AG10803 (cell line): ENCODE measurements at regions not wholly inside any gene's neighbourhood (a gene's known extent, or its start where the extent isn't known, plus 50 kb on each side); places are given as distances from the start of the nearest gene placed in this dataset.

Experiments used
- DNase-seq: peaks from one replicate; pipeline ENCODE4 v3.0.0; 2010; ENCODE audit warnings: low read depth
- H3K4me3 ChIP-seq: 2 replicates; pipeline ENCODE4 v1.5.1; 2011; ENCODE audit warnings: mild to moderate bottlenecking, low read length, control low read depth
- CTCF ChIP-seq: conservative IDR thresholded peaks from 2 replicates; pipeline ENCODE4 v1.5.1; 2011; ENCODE audit warnings: mild to moderate bottlenecking, low read length, control low read depth, inconsistent platforms

- no peak for DNase-seq
- no peak overlapping the region for H3K4me3 ChIP-seq
- no peak for TF ChIP-seq CTCF
Observed at GRCh38 chr12:102781117-102781516, 135.9 kb downstream of the PAH start.

- H3K4me3 ChIP-seq, result no peak overlapping the region
- TF ChIP-seq CTCF, result no peak
- no peak for DNase-seq
Observed at GRCh38 chr12:102776041-102776440, 141.0 kb downstream of the PAH start.

GRCh38 chr12:102769323-102769916, 147.6 kb downstream of the PAH start:
- peak; percentile 93 for TF ChIP-seq CTCF
- peak; percentile 72 for DNase-seq
- H3K4me3 ChIP-seq, result no peak overlapping the region

- no peak for TF ChIP-seq CTCF
- no peak for DNase-seq
Observed at GRCh38 chr12:102766961-102767360, 150.1 kb downstream of the PAH start.

GRCh38 chr12:102765736-102766135, 151.3 kb downstream of the PAH start:
- H3K4me3 ChIP-seq, result no peak overlapping the region
- DNase-seq, result peak; percentile 19
- TF ChIP-seq CTCF, result no peak

More at GRCh38 chr12:102766961-102767360, 150.1 kb downstream of the PAH start:
- no peak overlapping the region for H3K4me3 ChIP-seq

- no peak for TF ChIP-seq CTCF
- DNase-seq, result no peak
- no peak overlapping the region for H3K4me3 ChIP-seq
Observed at GRCh38 chr12:102763471-102763870, 153.6 kb downstream of the PAH start.

GRCh38 chr12:102763061-102763460, 154.0 kb downstream of the PAH start:
- no peak overlapping the region for H3K4me3 ChIP-seq
- no peak for DNase-seq
- no peak for TF ChIP-seq CTCF
